Stimulated activated CD8-positive, alpha-beta memory T cell treated with anti-CD3 and anti-CD28 coated beads, Interleukin-4, amount 100 ng/mL, for 4 hours (primary cell): ENCODE measurements at regions not wholly inside any gene's neighbourhood (a gene's known extent, or its start where the extent isn't known, plus 50 kb on each side); places are given as distances from the start of the nearest gene placed in this dataset.

Experiments
- DNase-seq, 2 donors: peaks; one replicate each; pipeline ENCODE4 v3.0.0-alpha.2; 2020; ENCODE audit warnings: low read depth in 2 of 2, low spot score in 1 of 2

DNA sequence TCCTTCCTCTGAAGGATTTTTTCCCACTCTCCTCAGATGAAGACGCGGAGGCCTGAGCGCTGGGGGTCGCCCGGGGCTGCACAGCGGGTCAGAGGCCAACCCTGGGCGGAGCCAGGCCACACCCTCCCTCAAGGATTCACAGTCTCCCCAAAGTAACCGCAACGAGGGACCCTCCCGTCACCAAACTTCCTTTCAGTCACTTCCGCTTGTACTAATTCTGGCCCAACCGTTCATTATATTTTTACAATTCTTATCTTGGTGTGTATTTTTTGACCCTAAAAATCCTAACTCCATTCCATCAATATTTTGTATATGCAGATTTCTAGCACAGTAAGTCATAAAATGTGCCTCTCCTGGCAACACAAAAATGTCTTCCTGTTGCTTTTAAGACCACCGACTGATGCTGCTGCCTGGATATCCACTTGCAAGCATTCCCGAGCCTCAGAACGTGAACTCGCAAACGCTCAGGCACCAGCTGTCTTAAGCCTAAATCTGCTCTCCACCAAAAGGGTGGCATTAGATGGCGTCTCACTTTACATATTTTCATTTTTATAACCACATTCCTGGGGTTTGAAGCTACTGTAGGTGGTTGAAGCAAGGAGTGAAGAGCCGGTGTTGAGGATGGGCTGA is 128.0 kb downstream of the DLL1 start:
- no peak for DNase-seq

DNA sequence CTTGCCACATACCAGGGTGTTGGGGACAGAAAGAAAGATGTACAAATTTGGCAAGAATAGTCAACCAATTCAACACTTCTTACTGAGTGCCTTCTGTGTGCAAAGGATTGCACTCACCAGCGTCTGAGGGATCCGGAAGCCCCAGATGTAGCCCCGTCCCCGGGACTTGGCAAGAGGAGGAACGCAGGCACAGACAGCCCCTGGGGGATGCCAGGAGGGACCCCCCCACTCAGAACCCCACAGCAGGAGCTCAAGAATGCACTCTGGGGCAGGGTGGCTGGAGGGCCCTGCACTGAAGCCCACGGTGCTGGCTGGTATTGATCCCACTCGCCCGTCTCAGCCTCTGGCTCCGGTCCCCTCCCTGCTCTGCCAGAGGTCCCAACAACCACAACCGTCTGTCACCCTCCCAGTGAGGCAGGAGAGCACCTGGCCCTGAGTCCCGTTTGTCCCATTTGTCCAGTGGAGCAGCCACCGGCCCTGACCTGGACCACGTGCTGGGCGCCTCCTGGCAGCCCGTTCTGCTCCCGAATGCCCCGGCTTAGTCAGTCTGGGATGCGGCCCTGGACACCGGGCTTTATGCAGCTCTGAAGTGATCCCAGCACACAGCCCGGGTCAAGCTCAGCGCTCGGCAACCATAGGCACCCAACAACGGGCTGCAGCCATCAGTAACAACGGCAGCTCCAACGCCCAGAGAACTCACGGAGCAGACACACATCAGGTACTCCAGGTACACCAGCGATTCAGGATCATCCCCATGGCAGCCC is 128.7 kb downstream of the DLL1 start:
- DNase-seq, result no peak

GRCh38 chr6:170160628-170161611 is 130.0 kb downstream of the DLL1 start:
- DNase-seq, result no peak

DNA sequence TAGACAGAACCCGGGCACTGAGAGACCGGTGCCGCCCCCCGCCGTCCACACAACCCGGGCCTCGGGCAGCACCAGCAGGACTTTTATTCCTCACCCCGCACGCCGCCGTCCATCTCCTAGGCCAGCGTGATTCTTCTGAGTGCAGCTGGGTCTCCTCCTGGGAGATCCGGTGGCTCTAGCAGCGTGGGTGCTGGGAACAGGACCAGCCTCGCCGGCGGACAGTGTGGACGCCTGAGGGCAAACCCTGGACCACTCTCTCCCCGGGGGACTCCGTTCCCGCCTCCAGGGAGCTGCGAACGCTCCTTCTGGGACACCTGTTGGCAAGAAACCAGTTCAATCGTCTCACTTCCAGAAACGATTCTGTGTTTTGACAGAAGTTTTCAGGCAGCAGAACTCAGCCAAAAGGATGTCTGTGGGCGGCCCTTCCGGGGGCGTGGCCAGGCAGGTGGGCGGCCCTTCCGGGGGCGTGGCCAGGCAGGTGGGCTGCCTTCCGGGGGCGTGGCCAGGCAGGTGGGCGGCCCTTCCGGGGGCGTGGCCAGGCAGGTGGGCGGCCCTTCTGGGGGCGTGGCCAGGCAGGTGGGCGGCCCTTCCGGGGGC is 130.7 kb downstream of the DLL1 start:
- DNase-seq, result no peak

- DNase-seq, result no peak
Observed at GRCh38 chr6:170159022-170159965, 131.6 kb downstream of the DLL1 start.

- DNase-seq, result no peak
Observed at GRCh38 chr6:170158296-170159021, 132.4 kb downstream of the DLL1 start.

DNA sequence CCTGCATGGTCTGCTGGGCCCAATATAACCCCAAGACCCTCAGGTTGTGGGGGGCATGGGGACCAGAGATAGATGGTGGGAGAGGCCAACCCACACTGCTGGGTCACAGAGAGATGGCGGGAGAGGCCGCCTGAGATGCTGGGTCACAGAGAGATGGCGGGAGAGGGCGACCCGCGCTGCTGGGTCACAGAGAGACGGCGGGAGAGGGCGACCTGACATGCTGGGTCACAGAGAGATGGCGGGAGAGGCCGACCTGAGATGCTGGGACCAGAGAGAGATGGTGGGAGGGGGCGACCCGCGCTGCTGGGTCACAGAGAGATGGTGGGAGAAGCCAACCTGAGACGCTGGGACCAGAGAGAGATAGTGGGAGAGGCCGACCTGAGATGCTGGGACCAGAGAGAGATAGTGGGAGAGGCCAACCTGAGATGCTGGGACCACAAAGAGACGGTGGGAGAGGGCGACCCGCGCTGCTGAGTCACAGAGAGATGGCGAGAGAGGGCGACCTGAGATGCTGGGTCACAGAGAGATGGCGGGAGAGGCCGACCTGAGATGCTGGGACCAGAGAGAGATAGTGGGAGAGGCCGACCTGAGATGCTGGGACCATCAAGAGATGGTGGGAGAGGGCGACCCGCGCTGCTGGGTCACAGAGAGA is 133.2 kb downstream of the DLL1 start:
- no peak for DNase-seq

DNA sequence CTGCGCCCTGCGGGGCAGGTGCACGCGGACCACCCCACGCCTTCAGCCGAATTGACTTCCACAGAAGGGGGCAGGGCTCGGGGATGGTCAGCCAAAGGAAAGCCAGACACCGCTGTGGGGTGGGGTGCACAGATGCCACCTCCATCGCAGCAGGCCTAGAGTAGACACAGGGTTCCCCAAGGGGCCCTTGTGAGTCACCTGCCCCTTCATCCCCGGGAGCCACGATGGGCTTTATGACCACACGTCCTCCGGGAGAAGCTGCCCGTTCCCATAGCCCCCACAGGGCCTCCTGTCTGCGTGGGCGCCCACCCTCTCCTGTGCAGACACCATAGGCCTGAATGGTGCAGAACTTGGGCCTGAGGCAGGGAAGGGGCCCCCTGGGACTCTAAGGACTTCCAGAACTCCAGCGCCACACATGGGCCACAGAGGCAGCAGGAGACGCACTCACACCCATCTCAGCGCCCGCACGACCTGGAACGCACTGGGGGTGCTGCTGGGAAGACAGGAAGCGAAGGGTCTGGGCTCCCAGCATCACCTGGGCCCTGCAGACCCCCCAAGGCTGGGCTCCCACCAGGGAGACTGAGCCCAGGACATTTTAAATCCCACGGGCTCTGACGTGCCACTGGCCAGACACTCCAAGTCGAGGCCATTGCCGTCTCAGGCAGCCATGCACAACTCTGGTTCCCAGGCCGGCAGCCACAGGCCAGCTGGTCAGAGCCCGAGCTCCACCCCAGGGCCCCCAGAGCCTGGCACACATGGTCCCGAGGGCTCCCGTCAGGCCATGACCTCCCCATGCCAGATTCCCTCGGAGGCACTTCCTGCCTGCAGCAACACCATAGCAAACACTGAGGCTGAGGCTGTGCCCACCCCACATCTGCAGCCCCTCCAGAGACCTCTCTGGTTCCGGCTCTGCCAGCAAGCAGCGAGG is 134.2 kb downstream of the DLL1 start:
- DNase-seq, result no peak

DNA sequence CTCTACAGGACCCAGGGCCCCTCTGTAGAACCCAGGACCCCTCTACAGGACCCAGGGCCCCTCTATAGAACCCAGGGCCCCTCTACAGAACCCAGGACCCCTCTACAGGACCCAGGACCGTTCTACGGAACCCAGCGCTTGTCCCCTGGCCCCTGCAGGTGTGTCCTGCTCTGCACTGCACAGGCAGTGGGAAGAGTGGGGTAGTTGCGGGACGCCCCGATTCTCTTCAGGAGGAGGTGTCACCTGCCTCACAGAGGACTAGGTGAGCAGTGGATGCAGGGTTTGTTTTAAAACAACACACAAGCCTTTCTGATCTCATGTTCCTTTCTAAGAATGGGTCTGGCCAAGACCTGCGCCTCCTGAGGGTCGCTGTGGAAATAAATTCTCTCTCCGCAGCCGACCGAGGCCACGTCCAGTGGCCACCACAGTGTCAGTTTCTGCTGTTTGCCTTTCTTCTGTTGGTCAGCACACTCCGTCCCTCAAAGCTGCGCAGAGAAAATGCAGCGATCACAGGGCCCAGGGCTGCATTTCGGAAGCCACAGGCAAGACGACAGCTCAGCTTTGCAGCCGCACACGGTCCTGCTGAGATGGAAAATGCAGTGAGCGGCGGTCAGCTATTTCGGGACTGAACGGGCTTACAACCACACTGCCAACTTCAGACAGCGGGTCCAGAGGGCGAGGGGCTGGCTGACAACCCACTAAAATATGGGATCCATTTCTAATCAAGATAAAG is 135.2 kb downstream of the DLL1 start:
- DNase-seq, result no peak

GRCh38 chr6:170153436-170154319 is 137.2 kb downstream of the DLL1 start:
- no peak for DNase-seq

DNA sequence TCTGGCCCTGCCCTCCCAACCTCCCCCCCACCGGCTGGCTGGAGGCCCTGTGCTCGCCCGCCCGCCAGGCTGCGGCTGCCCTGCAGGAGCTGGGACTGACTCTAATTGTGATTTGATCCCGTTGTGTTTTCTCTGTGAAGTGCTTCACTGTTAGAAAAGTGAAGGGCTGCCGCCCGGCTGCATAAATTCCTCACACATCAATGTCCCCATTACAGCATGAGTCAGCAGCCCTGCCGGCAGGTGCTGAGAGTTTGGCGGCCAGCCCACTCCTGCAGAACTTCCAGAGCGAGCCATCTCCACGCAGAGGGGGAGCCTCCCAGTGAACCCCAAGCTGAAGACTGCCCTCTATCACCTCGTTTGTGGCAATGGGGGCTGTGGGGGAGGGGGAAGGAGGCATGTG is 137.9 kb downstream of the DLL1 start:
- DNase-seq, result no peak

GRCh38 chr6:170152124-170152926 is 138.6 kb downstream of the DLL1 start:
- DNase-seq, result no peak

DNA sequence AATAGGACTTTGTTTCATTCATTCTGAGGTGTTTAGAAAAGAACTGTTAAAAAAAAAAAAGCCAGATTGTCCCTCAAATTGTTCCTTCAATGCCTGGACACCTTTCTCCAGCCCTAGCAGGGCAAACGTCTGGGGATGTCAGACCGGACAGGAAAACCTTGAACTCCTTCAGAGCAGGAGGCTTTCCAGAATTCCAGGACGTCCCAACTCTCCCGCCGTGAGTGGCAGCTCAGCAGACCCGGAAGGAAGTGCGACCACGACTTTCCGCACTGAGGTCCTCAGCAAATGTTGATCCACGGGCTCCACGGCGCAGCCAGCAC is 139.1 kb downstream of the DLL1 start:
- no peak for DNase-seq

DNA sequence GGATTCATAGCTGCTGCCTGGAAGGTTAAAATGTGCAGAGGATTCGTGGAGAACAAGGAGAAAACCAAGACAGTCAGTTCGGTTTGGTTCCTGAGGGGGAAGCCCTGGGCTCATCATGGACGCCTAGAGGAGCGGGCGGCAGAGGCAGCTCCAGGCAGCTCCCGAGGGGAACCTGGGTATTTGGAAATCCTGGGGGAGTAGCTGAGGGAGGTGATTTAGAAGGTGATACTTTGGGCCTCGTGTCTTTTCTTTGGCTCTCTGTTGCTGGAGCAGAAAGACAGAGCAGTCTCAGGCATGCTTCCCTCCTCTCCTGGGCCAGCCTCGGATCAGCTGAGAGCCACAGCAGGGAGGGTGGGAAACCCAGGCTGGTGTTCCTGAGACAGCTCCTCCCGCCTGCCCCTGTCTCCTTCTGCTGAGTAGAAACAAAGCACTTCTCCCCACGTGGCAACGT is 139.5 kb downstream of the DLL1 start:
- DNase-seq, result no peak

GRCh38 chr6:170150590-170150945 is 140.3 kb downstream of the DLL1 start:
- DNase-seq, result no peak
